HCT116 (cell line): ENCODE measurements at regions not wholly inside any gene's neighbourhood (a gene's known extent, or its start where the extent isn't known, plus 50 kb on each side); places are given as distances from the start of the nearest gene placed in this dataset.

ENCODE experiments used
- ATAC-seq: fragments of 200-7000 bp; cut with Tn5 transposase; 2 replicates; pipeline ENCODE4 v1.9.1; 2020; ENCODE audit warnings: mild to moderate bottlenecking, moderate library complexity
- BruUV-seq: library from RNA; stranded (reverse); fragments of 400-500 nt; replicated peaks from 2 replicates; lab custom pipeline; 2021; lab: Mats Ljungman, UMichigan
- CTCF ChIA-PET: fragments of 300-600 bp; sonication (Branson Sonifier 250); formaldehyde crosslinking; loops from one replicate; lab custom pipeline; 2021; ENCODE audit warnings: antibody characterized with exemption; lab: Charles Lee
- POLR2A ChIA-PET: fragments of 300-600, 350-600 bp; sonication (Branson Sonifier 250); formaldehyde crosslinking; loops from one replicate; lab custom pipeline; 2021; ENCODE audit warnings: antibody characterized with exemption; lab: Charles Lee
- RAD21 ChIA-PET, 2 experiments: fragments of 300-600 bp; sonication (Branson Sonifier 250); formaldehyde crosslinking; loops; one replicate each; lab custom pipeline; 2023; ENCODE audit warnings: low total read pairs in 2 of 2; ENCODE audit not compliant: uncharacterized antibody in 2 of 2, unreplicated experiment in 2 of 2, low non-redundant PET in 1 of 2; lab: Charles Lee
- DNase-seq: peaks from one replicate; pipeline ENCODE4 v3.0.0-alpha.2; 2010; ENCODE audit warnings: low read depth, low spot score
- H2AFZ ChIP-seq: fragments of 200-600 bp; shearing (Covaris generic), sonication (generic); 2 replicates; pipeline ENCODE4 v1.6.1; 2017; ENCODE audit warnings: low read depth, mixed run types, mixed read lengths, antibody characterized with exemption, low read length; ENCODE audit not compliant: poor library complexity, severe bottlenecking
- H3K27ac ChIP-seq: 2 replicates; pipeline ENCODE4 v1.5.1; 2012; ENCODE audit warnings: low read depth, low read length
- H3K27me3 ChIP-seq: fragments of 200-600 bp; sonication (generic); 2 replicates; pipeline ENCODE4 v1.6.1; 2016; ENCODE audit warnings: mixed run types, low read length, mixed read lengths; ENCODE audit not compliant: insufficient read depth
- H3K36me3 ChIP-seq, 2 experiments: fragments of 200-500 bp in 1 of 2; fragments of 200-600 bp in 1 of 2; sonication (Bioruptor generic) in 1 of 2; sonication (generic) in 1 of 2; 2 replicates each; pipeline versions ENCODE4 v1.5.1 to v1.6.1; 2014 to 2016; ENCODE audit warnings: low read length in 2 of 2, inconsistent platforms in 1 of 2, mixed read lengths in 1 of 2, mixed run types in 1 of 2; ENCODE audit not compliant: insufficient read depth in 2 of 2, control insufficient read depth in 1 of 2
- H3K4me1 ChIP-seq, 2 experiments: fragments of 200-600 bp in 1 of 2; sonication (generic) in 1 of 2; 2 replicates each; pipeline versions ENCODE4 v1.5.1 to v1.6.1; 2012 to 2017; ENCODE audit warnings: low read length in 2 of 2, inconsistent platforms in 1 of 2, mild to moderate bottlenecking in 1 of 2, mixed read lengths in 1 of 2, mixed run types in 1 of 2, moderate library complexity in 1 of 2; ENCODE audit not compliant: insufficient read depth in 2 of 2, control insufficient read depth in 1 of 2
- H3K4me2 ChIP-seq: fragments of 200-600 bp; sonication (generic); 2 replicates; pipeline ENCODE4 v1.6.1; 2017; ENCODE audit warnings: mixed run types, low read length, mixed read lengths
- H3K4me3 ChIP-seq, 2 experiments: fragments of 200-600 bp in 1 of 2; sonication (generic) in 1 of 2; replicated peaks in 1 of 2; 2 replicates each; pipeline ENCODE4 v1.5.1; 2011 to 2016; ENCODE audit warnings: low read length in 2 of 2, control low read depth in 1 of 2, low read depth in 1 of 2, mild to moderate bottlenecking in 1 of 2, mixed read lengths in 1 of 2, mixed run types in 1 of 2
- H3K79me2 ChIP-seq: fragments of 200-600 bp; sonication (generic); 2 replicates; pipeline ENCODE4 v1.6.1; 2017; ENCODE audit warnings: mild to moderate bottlenecking, mixed run types, low read length, moderate library complexity, mixed read lengths; ENCODE audit not compliant: insufficient read depth
- H3K9ac ChIP-seq: fragments of 200-600 bp; sonication (generic); 2 replicates; pipeline ENCODE4 v1.6.1; 2016; ENCODE audit warnings: low read length, mixed read lengths
- H3K9me2 ChIP-seq: fragments of 200-600 bp; sonication (generic), shearing (Covaris generic); 2 replicates; pipeline ENCODE4 v1.6.1; 2017; ENCODE audit warnings: mixed run types, mild to moderate bottlenecking, moderate library complexity; ENCODE audit not compliant: insufficient read depth
- H3K9me3 ChIP-seq, 2 experiments: fragments of 200-500 bp in 1 of 2; fragments of 200-600 bp in 1 of 2; sonication (Bioruptor generic) in 1 of 2; sonication (generic) in 1 of 2; 2 replicates each; pipeline ENCODE4 v1.6.1; 2014 to 2017; ENCODE audit warnings: low read length in 2 of 2, mixed read lengths in 2 of 2, inconsistent platforms in 1 of 2, low read depth in 1 of 2, mild to moderate bottlenecking in 1 of 2, mixed run types in 1 of 2, moderate library complexity in 1 of 2; ENCODE audit not compliant: control insufficient read depth in 1 of 2, insufficient read depth in 1 of 2
- H4K20me1 ChIP-seq: fragments of 200-600 bp; sonication (generic), shearing (Covaris generic); 2 replicates; pipeline ENCODE4 v1.6.1; 2017; ENCODE audit warnings: mixed run types, mild to moderate bottlenecking, moderate library complexity; ENCODE audit not compliant: insufficient read depth
- CEBPB ChIP-seq: IDR thresholded peaks from 2 replicates; pipeline ENCODE4 v1.6.1; 2012; ENCODE audit warnings: low read depth
- CTCF ChIP-seq, 3 experiments: fragments of 200-600 bp in 1 of 3; sonication (generic) in 1 of 3; IDR thresholded peaks in 2 of 3; conservative IDR thresholded peaks in 1 of 3; 2 replicates each; pipeline ENCODE4 v1.5.1; 2012 to 2017; ENCODE audit warnings: low read depth in 2 of 3, low read length in 2 of 3, antibody characterized with exemption in 1 of 3, borderline replicate concordance in 1 of 3, control low read depth in 1 of 3, mild to moderate bottlenecking in 1 of 3, mixed read lengths in 1 of 3, mixed run types in 1 of 3, moderate library complexity in 1 of 3; ENCODE audit not compliant: insufficient read depth in 1 of 3
- EGR1 ChIP-seq: IDR thresholded peaks from 2 replicates; pipeline ENCODE4 v1.6.1; 2012; ENCODE audit warnings: low read depth
- EZH2 ChIP-seq: fragments of 200-600 bp; sonication (generic); IDR thresholded peaks from 2 replicates; pipeline ENCODE4 v1.6.1; 2017; ENCODE audit warnings: antibody characterized with exemption, mixed run types
- FOSL1 ChIP-seq: IDR thresholded peaks from 2 replicates; pipeline ENCODE4 v1.6.1; 2012; ENCODE audit warnings: low read depth
- JUND ChIP-seq: IDR thresholded peaks from 2 replicates; pipeline ENCODE4 v1.6.1; 2012
- MAX ChIP-seq: IDR thresholded peaks from 2 replicates; pipeline ENCODE4 v1.6.1; 2012
- POLR2AphosphoS5 ChIP-seq: IDR thresholded peaks from 2 replicates; pipeline ENCODE4 v1.6.1; 2011; ENCODE audit warnings: mild to moderate bottlenecking, low read depth, low read length, moderate library complexity
- RAD21 ChIP-seq: IDR thresholded peaks from 2 replicates; pipeline ENCODE4 v1.6.1; 2012; ENCODE audit warnings: low read depth, mild to moderate bottlenecking
- REST ChIP-seq: IDR thresholded peaks from 2 replicates; pipeline ENCODE4 v1.6.1; 2012; ENCODE audit warnings: low read depth
- SIN3A ChIP-seq: IDR thresholded peaks from 2 replicates; pipeline ENCODE4 v1.6.1; 2012; ENCODE audit warnings: low read depth
- SP1 ChIP-seq: IDR thresholded peaks from 2 replicates; pipeline ENCODE4 v1.6.1; 2012; ENCODE audit warnings: low read depth
- TCF7L2 ChIP-seq: IDR thresholded peaks from 2 replicates; pipeline ENCODE4 v1.7.0; 2011; ENCODE audit warnings: borderline replicate concordance, inconsistent platforms; ENCODE audit not compliant: insufficient read depth, insufficient read length; ENCODE audit errors: extremely low read depth
- intact Hi-C: fragments of 100-400 bp; cut with micrococcal nuclease; formaldehyde crosslinking; loops from 2 replicates; pipeline ENCODE4 v1.10.0; 2022

GRCh38 chr4:85154591-85154990 lies 188.1 kb upstream of the WDFY3 start:
- no peak for DNase-seq
- Histone ChIP-seq H3K79me2 (no peaks in the 10 kb centered on the region), H3K36me3 (no peaks in the 10 kb centered on the region)
- no peak for TF ChIP-seq TCF7L2
- no peak for TF ChIP-seq MAX
- no peak for TF ChIP-seq RAD21
- no peak for TF ChIP-seq REST
- TF ChIP-seq POLR2AphosphoS5: no peak
- no peak for TF ChIP-seq CEBPB
- no peak for TF ChIP-seq EZH2
- no peak for TF ChIP-seq EGR1
- TF ChIP-seq FOSL1: no peak
- no peak for TF ChIP-seq SP1
- no peak for TF ChIP-seq JUND
- TF ChIP-seq CTCF (IDR thresholded peaks at IDR 0.05 in 2 of 3, conservative IDR thresholded peaks at IDR 0.05 in 1 of 3; ENCODE audit: borderline replicate concordance in 1 of 3, insufficient read depth in 1 of 3, low read depth in 2 of 3, low read length in 2 of 3): no peak
- no peak for TF ChIP-seq SIN3A
- TF ChIP-seq, all 23 proteins: peak for 0
- Histone ChIP-seq H3K9ac (no peak overlapping the region), H4K20me1 (no peaks in the 10 kb centered on the region), H3K4me2 (no peak overlapping the region), H3K4me3 (no peak overlapping the region), H3K27ac (no peak overlapping the region), H3K9me2 (no peaks in the 10 kb centered on the region), H3K9me3 (no peaks in the 10 kb centered on the region), H3K27me3 (no peaks in the 10 kb centered on the region), H3K4me1 (no peaks in the 10 kb centered on the region), H2AFZ (no peak overlapping the region)
- POLR2A ChIA-PET: no interaction called here
- BruUV-seq: no TSS peak
- ATAC-seq: no peak
- intact Hi-C loops: no loop called here
- RAD21 ChIA-PET: no interaction called here
- CTCF ChIA-PET: no interaction called here
